K562 (cell line): ENCODE measurements at regions not wholly inside any gene's neighbourhood (a gene's known extent, or its start where the extent isn't known, plus 50 kb on each side); places are given as distances from the start of the nearest gene placed in this dataset.

ENCODE experiments used
- ATAC-seq: fragments of 200-7000 bp; cut with Tn5 transposase; 3 replicates; pipeline ENCODE4 v1.9.1; 2020; ENCODE audit warnings: moderate library complexity
- BruUV-seq: library from RNA; stranded (reverse); fragments of 400-500 nt; replicated peaks from 2 replicates; lab custom pipeline; 2021; lab: Mats Ljungman, UMichigan
- CTCF ChIA-PET: fragments of 300-600 bp; formaldehyde crosslinking; extraction: SDS; loops from one replicate; lab custom pipeline; 2021; ENCODE audit warnings: low intra/inter-chr PET ratio; lab: Yijun Ruan, JAX
- POLR2A ChIA-PET: fragments of 300-600, 350-650 bp; sonication (Branson Sonifier 250); formaldehyde crosslinking; extraction: SDS; loops from one replicate; lab custom pipeline; 2021; ENCODE audit warnings: antibody characterized with exemption, inconsistent platforms; lab: Yijun Ruan, JAX
- DNase-seq, 4 experiments: peaks; one replicate each; pipeline versions ENCODE4 v3.0.0 to v3.0.0-alpha.2; 2011 to 2018; ENCODE audit warnings: low spot score in 3 of 4, mixed read lengths in 3 of 4; ENCODE audit errors: extremely low read depth in 1 of 4
- FAIRE-seq: peaks from 2 replicates; lab custom pipeline; 2011; peaks lifted over from hg19 to GRCh38; lab: Jason Lieb, UNC
- H2AFZ ChIP-seq: 2 replicates; pipeline ENCODE4 v1.6.0; 2011; ENCODE audit warnings: low read depth, low read length, control low read depth, inconsistent platforms
- H3K27ac ChIP-seq: fragments of 200-600 bp; 3 replicates; pipeline ENCODE4 v1.8.0; 2011; ENCODE audit warnings: low read depth, mild to moderate bottlenecking, control low read depth, inconsistent platforms, low read length, moderate library complexity, mixed read lengths; ENCODE audit errors: extremely low read depth
- H3K27me3 ChIP-seq, 2 experiments: fragments of 300-600 bp in 1 of 2; 2 replicates in 1 of 2; 3 replicates in 1 of 2; pipeline versions ENCODE4 v1.6.0 to v1.8.0; 2011; ENCODE audit warnings: inconsistent platforms in 2 of 2, low read length in 2 of 2, mild to moderate bottlenecking in 1 of 2, mixed read lengths in 1 of 2, moderate library complexity in 1 of 2; ENCODE audit not compliant: control insufficient read depth in 2 of 2, insufficient read depth in 2 of 2
- H3K36me3 ChIP-seq: fragments of 300-600 bp; 3 replicates; pipeline ENCODE4 v1.8.0; 2011; ENCODE audit warnings: mild to moderate bottlenecking, low read length, inconsistent platforms; ENCODE audit not compliant: control insufficient read depth, insufficient read depth
- H3K4me1 ChIP-seq, 2 experiments: fragments of 200-600 bp in 1 of 2; replicated peaks in 1 of 2; 2 replicates in 1 of 2; 3 replicates in 1 of 2; pipeline versions ENCODE4 v1.5.1 to v1.8.0; 2011; ENCODE audit warnings: inconsistent platforms in 2 of 2, low read length in 2 of 2, mild to moderate bottlenecking in 1 of 2, mixed read lengths in 1 of 2, moderate library complexity in 1 of 2; ENCODE audit not compliant: control insufficient read depth in 2 of 2, insufficient read depth in 2 of 2
- H3K4me2 ChIP-seq: 2 replicates; pipeline ENCODE4 v1.6.1; 2011; ENCODE audit warnings: low read length, control low read depth, inconsistent platforms, mixed read lengths; ENCODE audit not compliant: insufficient read depth
- H3K4me3 ChIP-seq: fragments of 200-600 bp; sonication (generic), shearing (Covaris generic); 2 replicates; pipeline ENCODE4 v1.5.1; 2016; ENCODE audit warnings: control low read depth, inconsistent platforms
- H3K79me2 ChIP-seq: fragments of 200-600 bp; 3 replicates; pipeline ENCODE4 v1.8.0; 2011; ENCODE audit warnings: low read length, inconsistent platforms; ENCODE audit not compliant: control insufficient read depth, insufficient read depth
- H3K9ac ChIP-seq, 2 experiments: 2 replicates each; pipeline versions ENCODE4 v1.6.0 to v1.6.1; 2011; ENCODE audit warnings: low read depth in 2 of 2, low read length in 2 of 2, control low read depth in 1 of 2, inconsistent platforms in 1 of 2, mild to moderate bottlenecking in 1 of 2, mixed read lengths in 1 of 2; ENCODE audit not compliant: insufficient read depth in 1 of 2
- H3K9me1 ChIP-seq: one replicate; pipeline ENCODE4 v1.6.0; 2011; ENCODE audit warnings: inconsistent platforms, mild to moderate bottlenecking, low read length, moderate library complexity; ENCODE audit not compliant: control insufficient read depth, insufficient read depth
- H3K9me3 ChIP-seq: replicated peaks from 2 replicates; pipeline ENCODE4 v1.5.1; 2011; ENCODE audit warnings: low read depth, low read length, inconsistent platforms; ENCODE audit not compliant: control insufficient read depth, insufficient read depth
- H4K20me1 ChIP-seq: replicated peaks from 2 replicates; pipeline ENCODE4 v1.6.1; 2011; ENCODE audit warnings: low read length, inconsistent platforms, mixed read lengths; ENCODE audit not compliant: control insufficient read depth, insufficient read depth
- COPS2 ChIP-seq: fragments of 450-650 bp; conservative IDR thresholded peaks from 2 replicates; pipeline ENCODE4 v1.6.1; 2016; ENCODE audit warnings: mild to moderate bottlenecking, moderate library complexity
- FOXA3 ChIP-seq, 2 experiments: fragments of 450-650 bp in 1 of 2; sonication (generic) in 1 of 2; formaldehyde crosslinking; IDR thresholded peaks in 1 of 2; conservative IDR thresholded peaks in 1 of 2; 2 replicates each; pipeline versions ENCODE4 v1.4.0 to v1.8.0; 2020 to 2022; ENCODE audit warnings: mild to moderate bottlenecking in 2 of 2, missing genetic modification reagents in 1 of 2
- HNRNPUL1 ChIP-seq: fragments of 200-400 bp; formaldehyde crosslinking; IDR thresholded peaks from 2 replicates; pipeline ENCODE4 v1.6.1; 2017; ENCODE audit warnings: low read length
- HOXB6 ChIP-seq: fragments of 250-450 bp; sonication (Bioruptor Pico); IDR thresholded peaks from 2 replicates; pipeline ENCODE4 v1.5.1; 2022; ENCODE audit warnings: mild to moderate bottlenecking, borderline replicate concordance
- MCM2 ChIP-seq: fragments of 450-650 bp; IDR thresholded peaks from 2 replicates; pipeline ENCODE4 v1.6.1; 2017; ENCODE audit warnings: low read depth, mild to moderate bottlenecking
- MYNN ChIP-seq, 2 experiments: sonication (generic); formaldehyde crosslinking in 1 of 2; IDR thresholded peaks; 2 replicates each; pipeline versions ENCODE4 v1.5.0 to v1.6.1; 2016 to 2020; ENCODE audit warnings: antibody characterized with exemption in 1 of 2, missing genetic modification reagents in 1 of 2
- NCOA4 ChIP-seq: fragments of 450-650 bp; IDR thresholded peaks from 2 replicates; pipeline ENCODE4 v1.6.1; 2018; ENCODE audit warnings: mild to moderate bottlenecking; ENCODE audit not compliant: partially characterized antibody
- OTX1 ChIP-seq: fragments of 450-650 bp; formaldehyde crosslinking; IDR thresholded peaks from 2 replicates; pipeline ENCODE4 v1.4.0; 2022; ENCODE audit warnings: mild to moderate bottlenecking
- PPARD ChIP-seq: fragments of 250-450 bp; sonication (Bioruptor Pico); IDR thresholded peaks from 2 replicates; pipeline ENCODE4 v1.8.0; 2022; ENCODE audit warnings: inconsistent platforms, mild to moderate bottlenecking, moderate library complexity
- SIN3B ChIP-seq: fragments of 450-650 bp; IDR thresholded peaks from 2 replicates; pipeline ENCODE4 v1.6.1; 2017; ENCODE audit warnings: low read depth, mild to moderate bottlenecking, moderate library complexity
- ZBTB7A ChIP-seq: IDR thresholded peaks from 2 replicates; pipeline ENCODE4 v1.6.1; 2011; ENCODE audit warnings: low read depth, mild to moderate bottlenecking, low read length, moderate library complexity, borderline replicate concordance; ENCODE audit not compliant: control insufficient read depth
- ZNF12 ChIP-seq: sonication (generic); formaldehyde crosslinking; IDR thresholded peaks from 2 replicates; pipeline ENCODE4 v1.4.0; 2020; ENCODE audit warnings: mild to moderate bottlenecking, missing genetic modification reagents
- ZNF121 ChIP-seq: sonication (generic); formaldehyde crosslinking; conservative IDR thresholded peaks from 2 replicates; pipeline ENCODE4 v1.8.0; 2022; ENCODE audit warnings: missing genetic modification reagents
- ZNF408 ChIP-seq: fragments of 250-450 bp; sonication (Bioruptor Pico); IDR thresholded peaks from 2 replicates; pipeline ENCODE4 v1.4.0; 2020; ENCODE audit warnings: low read depth, mild to moderate bottlenecking, moderate library complexity
- WGBS: fragments of 100-300 bp; shearing (Covaris generic); methylation state at CpG from one replicate; pipeline ENCODE4 v1.1.6; 2016; ENCODE audit warnings: low coverage, mixed read lengths; ENCODE audit not compliant: insufficient coverage; ENCODE audit errors: missing lambda C conversion rate; 5-methylcytosine and 5-hydroxymethylcytosine counted together
- in situ Hi-C: fragments of 300-500 bp; cut with MboI; formaldehyde crosslinking; loops from 4 replicates; pipeline ENCODE4 v1.15.0; 2018; ENCODE audit warnings: inconsistent platforms, mixed read lengths
- intact Hi-C: fragments of 100-400 bp; cut with micrococcal nuclease; formaldehyde crosslinking; loops from 2 replicates; pipeline ENCODE4 v1.14.2; 2022
- TF ChIP-seq, protein P1 (sequence below): fragments of 250-450 bp; sonication (Bioruptor Pico); IDR thresholded peaks from 2 replicates; pipeline ENCODE4 v1.5.0; 2021; ENCODE audit warnings: mild to moderate bottlenecking, borderline replicate concordance
- TF ChIP-seq, protein P2 (sequence below): sonication (generic); formaldehyde crosslinking; IDR thresholded peaks from 2 replicates; pipeline ENCODE4 v1.8.1; 2022; ENCODE audit warnings: missing genetic modification reagents

- Histone ChIP-seq H3K9me1 (no peaks in the 10 kb centered on the region), H3K36me3 (no peaks in the 10 kb centered on the region), H3K79me2 (no peaks in the 10 kb centered on the region), H3K9me3 (no peaks in the 10 kb centered on the region), H3K4me1 (peaks cover 8 to 10% of the 10 kb centered on the region in 2 experiments), H4K20me1 (no peaks in the 10 kb centered on the region), H3K4me3 (no peak overlapping the region), H3K27me3 (no peaks in the 10 kb centered on the region; a peak in 1 of 5 replicates), H3K27ac (no peak overlapping the region), H3K9ac (peak overlapping the region in 1 of 2 experiments; percentile 32; a peak in 1 of 4 replicates), H3K4me2 (no peak overlapping the region), H2AFZ (no peak overlapping the region)
- ATAC-seq = no peak
- intact Hi-C loops = no loop called here
- in situ Hi-C loops = loop anchor here (5.0 kb wide), 1 partner anchor 100 kb away; no protein-coding TSS in a partner anchor
- no peak for DNase-seq
- 84% methylated on average over 10 of the region's 11 CpGs for WGBS
- no TSS peak for BruUV-seq
- ChIA-PET POLR2A (interaction anchor here (0.6 to 1.0 kb wide), 2 partner anchors 170 to 334 kb away, joined by 3 read pairs; no protein-coding TSS in a partner anchor), CTCF (interaction anchor here (5.5 kb wide), 1 partner anchor 162 kb away, joined by 62 read pairs; no protein-coding TSS in a partner anchor)
- FAIRE-seq = no peak
- TF ChIP-seq HOXB6 (CRISPR knock-in tag) (no peak), COPS2 (no peak), ZNF121 (CRISPR knock-in tag) (no peak), FOXA3 (CRISPR knock-in tag; conservative IDR thresholded peaks at IDR 0.05 in 1 of 2, IDR thresholded peaks at IDR 0.05 in 1 of 2) (no peak), SIN3B (no peak), ZNF12 (CRISPR knock-in tag) (no peak), NCOA4 (no peak), PPARD (CRISPR knock-in tag) (no peak), ZBTB7A (no peak), OTX1 (no peak), HNRNPUL1 (no peak), MYNN (IDR thresholded peaks at IDR 0.05) (no peak), MYNN (CRISPR knock-in tag; IDR thresholded peaks at IDR 0.05) (no peak), ZNF408 (CRISPR knock-in tag) (no peak), MCM2 (no peak)
- TF ChIP-seq, protein P1, sequence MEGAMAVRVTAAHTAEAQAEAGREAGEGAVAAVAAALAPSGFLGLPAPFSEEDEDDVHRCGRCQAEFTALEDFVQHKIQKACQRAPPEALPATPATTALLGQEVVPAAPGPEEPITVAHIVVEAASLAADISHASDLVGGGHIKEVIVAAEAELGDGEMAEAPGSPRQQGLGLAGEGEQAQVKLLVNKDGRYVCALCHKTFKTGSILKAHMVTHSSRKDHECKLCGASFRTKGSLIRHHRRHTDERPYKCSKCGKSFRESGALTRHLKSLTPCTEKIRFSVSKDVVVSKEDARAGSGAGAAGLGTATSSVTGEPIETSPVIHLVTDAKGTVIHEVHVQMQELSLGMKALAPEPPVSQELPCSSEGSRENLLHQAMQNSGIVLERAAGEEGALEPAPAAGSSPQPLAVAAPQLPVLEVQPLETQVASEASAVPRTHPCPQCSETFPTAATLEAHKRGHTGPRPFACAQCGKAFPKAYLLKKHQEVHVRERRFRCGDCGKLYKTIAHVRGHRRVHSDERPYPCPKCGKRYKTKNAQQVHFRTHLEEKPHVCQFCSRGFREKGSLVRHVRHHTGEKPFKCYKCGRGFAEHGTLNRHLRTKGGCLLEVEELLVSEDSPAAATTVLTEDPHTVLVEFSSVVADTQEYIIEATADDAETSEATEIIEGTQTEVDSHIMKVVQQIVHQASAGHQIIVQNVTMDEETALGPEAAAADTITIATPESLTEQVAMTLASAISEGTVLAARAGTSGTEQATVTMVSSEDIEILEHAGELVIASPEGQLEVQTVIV (CRISPR knock-in tag) = no peak
- TF ChIP-seq, protein P2, sequence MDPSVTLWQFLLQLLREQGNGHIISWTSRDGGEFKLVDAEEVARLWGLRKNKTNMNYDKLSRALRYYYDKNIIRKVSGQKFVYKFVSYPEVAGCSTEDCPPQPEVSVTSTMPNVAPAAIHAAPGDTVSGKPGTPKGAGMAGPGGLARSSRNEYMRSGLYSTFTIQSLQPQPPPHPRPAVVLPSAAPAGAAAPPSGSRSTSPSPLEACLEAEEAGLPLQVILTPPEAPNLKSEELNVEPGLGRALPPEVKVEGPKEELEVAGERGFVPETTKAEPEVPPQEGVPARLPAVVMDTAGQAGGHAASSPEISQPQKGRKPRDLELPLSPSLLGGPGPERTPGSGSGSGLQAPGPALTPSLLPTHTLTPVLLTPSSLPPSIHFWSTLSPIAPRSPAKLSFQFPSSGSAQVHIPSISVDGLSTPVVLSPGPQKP (CRISPR knock-in tag) = no peak
Measured at GRCh38 chr7:50207251-50207564, 97.3 kb upstream of the IKZF1 start.
